Astrocyte (in vitro differentiated cells and primary cell): ENCODE measurements at regions not wholly inside any gene's neighbourhood (a gene's known extent, or its start where the extent isn't known, plus 50 kb on each side); places are given as distances from the start of the nearest gene placed in this dataset.

ENCODE experiments used
- EZH2 ChIP-seq: IDR thresholded peaks from 2 replicates; pipeline ENCODE4 v1.6.1; 2012; ENCODE audit warnings: mild to moderate bottlenecking, low read length, inconsistent platforms; ENCODE audit not compliant: insufficient read depth
- TF ChIP-seq, protein P1 (sequence below): IDR thresholded peaks from 2 replicates; pipeline ENCODE4 v1.5.1; 2011; ENCODE audit warnings: low read depth, mild to moderate bottlenecking, inconsistent platforms, low read length, moderate library complexity; ENCODE audit not compliant: insufficient read depth

GRCh38 chr12:41905759-41906297, 238.8 kb downstream of the GXYLT1 start:
- TF ChIP-seq EZH2, result no peak
- TF ChIP-seq, protein P1, sequence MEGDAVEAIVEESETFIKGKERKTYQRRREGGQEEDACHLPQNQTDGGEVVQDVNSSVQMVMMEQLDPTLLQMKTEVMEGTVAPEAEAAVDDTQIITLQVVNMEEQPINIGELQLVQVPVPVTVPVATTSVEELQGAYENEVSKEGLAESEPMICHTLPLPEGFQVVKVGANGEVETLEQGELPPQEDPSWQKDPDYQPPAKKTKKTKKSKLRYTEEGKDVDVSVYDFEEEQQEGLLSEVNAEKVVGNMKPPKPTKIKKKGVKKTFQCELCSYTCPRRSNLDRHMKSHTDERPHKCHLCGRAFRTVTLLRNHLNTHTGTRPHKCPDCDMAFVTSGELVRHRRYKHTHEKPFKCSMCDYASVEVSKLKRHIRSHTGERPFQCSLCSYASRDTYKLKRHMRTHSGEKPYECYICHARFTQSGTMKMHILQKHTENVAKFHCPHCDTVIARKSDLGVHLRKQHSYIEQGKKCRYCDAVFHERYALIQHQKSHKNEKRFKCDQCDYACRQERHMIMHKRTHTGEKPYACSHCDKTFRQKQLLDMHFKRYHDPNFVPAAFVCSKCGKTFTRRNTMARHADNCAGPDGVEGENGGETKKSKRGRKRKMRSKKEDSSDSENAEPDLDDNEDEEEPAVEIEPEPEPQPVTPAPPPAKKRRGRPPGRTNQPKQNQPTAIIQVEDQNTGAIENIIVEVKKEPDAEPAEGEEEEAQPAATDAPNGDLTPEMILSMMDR, result no peak
